Inflammatory macrophage (primary cell): ENCODE measurements at regions not wholly inside any gene's neighbourhood (a gene's known extent, or its start where the extent isn't known, plus 50 kb on each side); places are given as distances from the start of the nearest gene placed in this dataset.
"Not testable (repeated sequence)": the region's sequence is repeated elsewhere in the genome, so short reads cannot be mapped to it uniquely, and the experiment has no call there.

ENCODE experiments used
- DNase-seq, 2 donors: peaks; one replicate each; pipeline ENCODE4 v3.0.0-alpha.2; 2020 to 2022

GRCh38 chr6:120352491-120352890, 981.8 kb downstream of the TBC1D32 start:
- no peak for DNase-seq

GRCh38 chr6:120348926-120349325, 985.4 kb downstream of the TBC1D32 start:
- no peak for DNase-seq

- no peak for DNase-seq
Measured at GRCh38 chr6:120328521-120328920, 979.0 kb upstream of the MAN1A1 start.

DNA sequence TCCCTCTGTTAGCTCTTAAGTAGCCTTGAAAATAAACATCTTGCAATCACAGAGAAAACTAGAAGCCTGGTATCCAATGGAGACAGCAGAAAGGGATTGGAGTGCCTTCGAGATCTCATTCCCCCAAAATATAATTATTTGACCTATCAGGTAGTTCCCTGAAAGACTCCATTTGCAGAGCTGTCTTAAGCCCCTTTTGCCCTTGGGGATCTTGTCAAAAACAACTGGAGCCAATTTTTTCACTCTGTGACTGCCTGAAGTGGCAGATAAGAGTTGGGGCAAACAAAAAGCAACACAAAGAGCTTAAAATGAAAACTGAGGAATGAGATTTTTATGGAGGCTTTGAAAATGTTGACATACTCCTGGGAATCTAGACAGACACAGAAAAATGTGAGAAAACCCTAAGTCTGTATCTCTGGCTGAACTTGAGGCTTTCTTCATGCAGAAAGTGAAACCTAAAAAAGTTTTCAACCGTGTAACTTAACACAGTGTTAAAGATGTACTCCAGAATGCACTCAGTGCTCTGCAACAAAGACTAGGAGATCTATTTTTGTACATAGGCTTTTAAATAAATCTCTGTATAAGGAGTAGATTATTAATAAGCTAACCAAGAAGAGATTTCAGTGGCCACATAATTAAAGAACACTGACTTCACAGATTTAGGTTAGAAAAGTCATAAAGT, 971.1 kb upstream of the MAN1A1 start:
- no peak for DNase-seq

DNA sequence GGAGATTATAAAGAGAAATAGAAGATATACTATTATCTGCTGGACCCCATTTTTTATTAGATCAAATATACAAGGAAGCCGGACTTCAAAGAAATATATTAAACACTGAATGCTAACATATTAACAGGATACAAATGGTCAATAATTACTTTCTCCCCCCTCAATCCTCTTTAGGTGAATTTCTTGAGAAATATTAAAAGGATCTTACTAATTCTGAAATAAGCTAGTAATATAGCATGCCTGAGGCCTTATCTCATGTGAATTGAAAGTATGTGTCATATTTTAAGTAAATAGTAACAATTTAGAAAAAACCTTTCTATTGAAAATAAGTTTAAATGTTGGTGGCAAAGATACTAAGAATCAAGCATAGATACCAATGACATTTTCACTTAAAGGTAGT, 954.7 kb upstream of the MAN1A1 start:
- no peak for DNase-seq

DNA sequence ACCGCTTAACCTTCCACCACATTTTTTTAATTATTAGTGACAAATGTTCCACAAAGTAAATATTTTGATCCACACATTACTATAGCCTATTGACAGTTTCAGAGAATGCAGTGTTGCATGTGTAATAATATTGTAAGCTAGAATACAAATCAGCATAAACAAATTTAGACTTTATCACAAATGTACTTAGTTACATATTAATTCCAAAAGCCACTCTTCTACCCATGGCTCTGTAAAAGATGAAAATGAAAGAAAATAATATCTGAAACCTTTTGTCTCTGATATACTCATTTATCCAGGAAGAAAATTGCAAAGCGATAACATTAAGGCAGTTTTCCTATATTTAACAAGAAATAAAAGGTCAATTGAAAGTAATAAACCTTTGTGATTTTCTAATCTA, 954.0 kb upstream of the MAN1A1 start:
- no peak for DNase-seq

DNA sequence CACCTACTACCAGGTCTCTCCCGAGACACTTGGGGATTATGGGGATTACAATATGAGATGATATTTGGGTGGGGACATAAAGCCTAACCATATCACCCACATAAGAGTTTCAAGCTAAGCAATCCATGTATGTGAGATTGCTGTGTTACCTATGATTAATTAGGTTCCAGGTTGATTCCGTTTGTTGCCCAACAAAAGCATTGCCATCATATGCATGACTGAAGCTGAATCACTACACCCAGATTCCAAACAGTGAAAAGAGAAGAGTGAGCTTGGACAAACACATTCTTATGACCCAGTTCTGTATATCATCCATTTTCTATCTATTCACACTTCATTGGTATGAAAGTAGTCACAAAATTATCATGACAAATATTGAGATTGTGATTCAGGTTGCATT, 952.5 kb upstream of the MAN1A1 start:
- DNase-seq, result no peak

GRCh38 chr6:120290964-120291363, 941.4 kb upstream of the MAN1A1 start:
- no peak for DNase-seq

GRCh38 chr6:120282005-120282404, 932.4 kb upstream of the MAN1A1 start:
- DNase-seq, result no peak

- no peak for DNase-seq
Measured at GRCh38 chr6:120279466-120280167, 930.1 kb upstream of the MAN1A1 start.

- no peak for DNase-seq
Measured at GRCh38 chr6:120278689-120279396, 929.3 kb upstream of the MAN1A1 start.

GRCh38 chr6:120274547-120274946, 925.0 kb upstream of the MAN1A1 start:
- DNase-seq, result no peak

GRCh38 chr6:120273411-120273810, 923.9 kb upstream of the MAN1A1 start:
- DNase-seq, result no peak

- DNase-seq, result no peak
Measured at GRCh38 chr6:120272038-120272437, 922.5 kb upstream of the MAN1A1 start.

- DNase-seq, result not testable (repeated sequence)
Measured at GRCh38 chr6:120268256-120268655, 918.7 kb upstream of the MAN1A1 start.

DNA sequence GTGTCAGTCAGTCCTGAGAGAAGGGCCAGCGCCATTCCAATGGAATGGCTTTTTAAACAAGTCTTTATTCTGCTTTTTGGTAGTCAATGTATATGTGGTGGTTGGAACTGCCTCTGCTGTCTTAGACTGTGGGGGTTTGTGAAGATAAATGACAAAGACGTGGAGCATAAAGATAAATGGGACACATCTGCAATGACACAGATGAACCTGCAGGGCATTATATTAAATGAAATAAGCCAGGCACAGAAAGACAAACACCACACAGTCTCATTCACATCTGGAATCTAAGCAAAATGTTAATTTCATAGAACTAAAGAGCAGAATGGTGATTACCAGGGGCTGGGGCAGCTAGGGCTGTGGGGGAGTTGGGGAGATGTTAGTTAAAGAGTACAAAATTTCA, 912.8 kb upstream of the MAN1A1 start:
- no peak for DNase-seq

DNA sequence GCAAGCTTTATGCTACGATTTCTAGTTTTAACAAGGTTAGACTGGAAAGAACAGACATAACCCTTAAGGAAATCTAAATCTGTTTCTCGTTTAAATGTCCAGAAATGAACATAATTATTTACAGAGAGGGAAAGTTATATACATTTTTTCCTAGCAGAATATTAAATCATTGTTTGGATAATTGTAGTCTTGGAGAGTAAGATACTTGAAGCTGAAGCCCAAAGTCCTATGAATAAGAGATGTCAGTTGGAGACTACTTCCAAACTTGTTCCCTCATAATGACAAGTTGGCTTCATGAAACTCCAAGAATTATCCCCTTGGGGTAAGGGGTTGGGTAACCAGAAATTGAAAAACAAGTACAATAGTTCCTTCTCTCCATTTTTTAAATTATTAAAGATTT, 911.1 kb upstream of the MAN1A1 start:
- no peak for DNase-seq

GRCh38 chr6:120254651-120255050, 905.1 kb upstream of the MAN1A1 start:
- no peak for DNase-seq

- no peak for DNase-seq
Measured at GRCh38 chr6:120248451-120248850, 898.9 kb upstream of the MAN1A1 start.

- no peak for DNase-seq
Measured at GRCh38 chr6:120237221-120237620, 887.7 kb upstream of the MAN1A1 start.

- DNase-seq, result no peak
Measured at GRCh38 chr6:120230008-120230407, 880.4 kb upstream of the MAN1A1 start.

DNA sequence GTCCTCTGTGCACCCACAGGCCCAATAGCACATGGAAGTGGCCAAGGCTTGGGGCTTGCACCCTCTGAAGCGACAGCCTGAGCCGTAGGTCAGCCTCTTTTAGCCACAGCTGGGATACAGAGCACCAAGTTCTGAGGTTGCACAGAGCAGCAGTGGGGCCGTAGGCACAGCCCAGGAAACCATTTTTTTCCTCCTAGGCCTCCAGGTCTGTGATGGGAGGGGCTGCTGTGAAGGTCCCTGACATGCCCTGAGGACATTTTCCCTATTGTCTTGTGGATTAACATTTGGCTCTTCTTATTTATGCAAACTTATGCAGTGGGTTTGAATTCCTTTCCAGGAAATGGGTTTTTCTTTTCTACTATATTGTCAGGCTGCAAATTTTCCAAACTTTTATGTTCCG, 878.7 kb upstream of the MAN1A1 start:
- DNase-seq, result no peak

- DNase-seq, result no peak
Measured at GRCh38 chr6:120219339-120219738, 869.8 kb upstream of the MAN1A1 start.

GRCh38 chr6:120214088-120214499, 864.5 kb upstream of the MAN1A1 start:
- DNase-seq, result no peak
